Tibial nerve (tissue), 4 donors: ENCODE measurements at regions not wholly inside any gene's neighbourhood (a gene's known extent, or its start where the extent isn't known, plus 50 kb on each side); places are given as distances from the start of the nearest gene placed in this dataset.

Experiments
- CTCF ChIP-seq, 5 experiments: fragments of 200-600 bp in 3 of 5; fragments of 450-650 bp in 2 of 5; sonication (generic) in 3 of 5; IDR thresholded peaks; one replicate each; pipeline ENCODE4 v1.5.1; 2016 to 2019; ENCODE audit warnings: antibody characterized with exemption in 5 of 5, mild to moderate bottlenecking in 3 of 5, moderate library complexity in 2 of 5
- EP300 ChIP-seq, 2 donors: sonication (generic); formaldehyde crosslinking; IDR thresholded peaks; one replicate each; pipeline ENCODE4 v1.6.1; 2017; ENCODE audit warnings: antibody characterized with exemption in 2 of 2, mild to moderate bottlenecking in 1 of 2

GRCh38 chrX:84747516-84747915, 245.3 kb upstream of the HDX start:
- TF ChIP-seq EP300 (IDR thresholded peaks at IDR 0.05), result no peak
- no peak for TF ChIP-seq CTCF (IDR thresholded peaks at IDR 0.05)
